Adipocyte (in vitro differentiated cells): ENCODE measurements at regions not wholly inside any gene's neighbourhood (a gene's known extent, or its start where the extent isn't known, plus 50 kb on each side); places are given as distances from the start of the nearest gene placed in this dataset.

Source experiments
- DNase-seq: peaks from one replicate; pipeline ENCODE4 v3.0.0-alpha.2; 2015; ENCODE audit warnings: low read depth
- H3K27me3 ChIP-seq: replicated peaks from 2 replicates; pipeline ENCODE4 v1.7.0; 2013; ENCODE audit warnings: mild to moderate bottlenecking, low read length, moderate library complexity; ENCODE audit not compliant: control insufficient read depth, insufficient read depth
- H3K36me3 ChIP-seq: 2 replicates; pipeline ENCODE4 v1.7.0; 2013; ENCODE audit warnings: low read length, mild to moderate bottlenecking, moderate library complexity; ENCODE audit not compliant: control insufficient read depth, insufficient read depth, severe bottlenecking
- H3K4me1 ChIP-seq: 2 replicates; pipeline ENCODE4 v1.7.0; 2013; ENCODE audit warnings: mild to moderate bottlenecking, low read length, moderate library complexity; ENCODE audit not compliant: control insufficient read depth, insufficient read depth
- H3K4me3 ChIP-seq: 2 replicates; pipeline ENCODE4 v1.7.0; 2013; ENCODE audit warnings: mild to moderate bottlenecking, low read length, moderate library complexity
- H3K9ac ChIP-seq: 2 replicates; pipeline ENCODE4 v1.7.0; 2013; ENCODE audit warnings: mild to moderate bottlenecking, low read length, moderate library complexity
- H3K9me3 ChIP-seq: 2 replicates; pipeline ENCODE4 v1.7.0; 2013; ENCODE audit warnings: mild to moderate bottlenecking, low read length, moderate library complexity; ENCODE audit not compliant: control insufficient read depth

DNA sequence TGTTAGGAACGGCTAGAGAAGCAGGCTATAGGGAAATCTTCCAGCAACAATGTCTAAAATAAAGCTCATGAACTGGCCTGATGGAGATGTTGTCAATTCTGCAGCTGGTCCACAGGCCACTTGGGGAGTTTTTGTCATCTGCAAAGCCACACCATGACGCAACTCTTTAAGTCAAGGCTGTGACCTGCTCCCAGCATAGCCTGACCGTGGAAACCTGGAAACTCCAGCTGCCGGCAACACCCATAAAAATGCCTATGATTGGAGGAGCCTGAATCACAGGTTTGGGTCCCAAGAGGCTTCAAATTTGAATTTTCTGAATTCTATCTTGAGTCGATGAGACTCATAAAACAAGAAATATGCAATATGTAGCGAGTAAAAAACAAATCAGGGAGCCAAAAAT lies 969.2 kb upstream of the PRKX start:
- H3K9me3 ChIP-seq: no peaks in the 10 kb centered on the region
- H3K36me3 ChIP-seq: no peaks in the 10 kb centered on the region
- H3K27me3 ChIP-seq: no peaks in the 10 kb centered on the region
- no peaks in the 10 kb centered on the region for H3K4me1 ChIP-seq
- no peak overlapping the region for H3K4me3 ChIP-seq
- no peak for DNase-seq
- H3K9ac ChIP-seq: no peak overlapping the region

DNA sequence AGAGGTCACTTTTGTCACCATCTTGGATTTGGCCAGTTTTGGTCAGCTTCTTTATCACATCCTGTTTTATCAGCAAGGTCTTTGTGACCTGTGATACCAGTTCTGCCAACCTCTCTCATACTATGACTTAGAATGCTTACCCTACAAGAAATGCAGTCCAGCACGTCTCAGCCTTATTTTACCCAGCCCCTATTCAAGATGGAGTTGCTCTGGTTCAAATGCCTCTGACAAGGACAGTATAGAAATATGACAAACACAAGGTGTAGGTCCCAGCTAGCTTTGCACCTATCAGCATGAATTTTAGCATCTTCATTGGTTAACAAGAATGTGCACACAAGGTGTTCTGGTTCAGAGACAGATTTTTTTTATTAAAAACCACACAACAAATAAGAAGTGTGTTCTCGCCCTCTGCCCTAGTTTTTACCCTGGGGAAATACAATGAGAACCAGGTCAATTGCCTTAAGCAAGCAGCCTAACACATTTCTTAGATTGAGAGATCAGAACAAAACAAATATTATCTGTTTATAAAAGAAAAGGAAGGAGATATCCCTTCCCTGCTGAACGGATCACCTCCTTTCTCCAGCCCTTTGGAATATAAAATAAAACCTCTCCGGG lies 962.3 kb upstream of the PRKX start:
- H3K36me3 ChIP-seq: no peaks in the 10 kb centered on the region
- no peak for DNase-seq

GRCh38 chrX:4674028-4674782 lies 960.8 kb upstream of the PRKX start:
- Histone ChIP-seq H3K27me3 (no peaks in the 10 kb centered on the region), H3K4me3 (no peak overlapping the region), H3K4me1 (no peaks in the 10 kb centered on the region), H3K36me3 (no peaks in the 10 kb centered on the region), H3K9me3 (no peaks in the 10 kb centered on the region), H3K9ac (no peak overlapping the region)
- DNase-seq: no peak

More for the DNA sequence above, 962.3 kb upstream of the PRKX start:
- Histone ChIP-seq H3K9me3 (no peaks in the 10 kb centered on the region), H3K4me3 (no peak overlapping the region), H3K4me1 (no peaks in the 10 kb centered on the region), H3K27me3 (no peaks in the 10 kb centered on the region), H3K9ac (no peak overlapping the region)

DNA sequence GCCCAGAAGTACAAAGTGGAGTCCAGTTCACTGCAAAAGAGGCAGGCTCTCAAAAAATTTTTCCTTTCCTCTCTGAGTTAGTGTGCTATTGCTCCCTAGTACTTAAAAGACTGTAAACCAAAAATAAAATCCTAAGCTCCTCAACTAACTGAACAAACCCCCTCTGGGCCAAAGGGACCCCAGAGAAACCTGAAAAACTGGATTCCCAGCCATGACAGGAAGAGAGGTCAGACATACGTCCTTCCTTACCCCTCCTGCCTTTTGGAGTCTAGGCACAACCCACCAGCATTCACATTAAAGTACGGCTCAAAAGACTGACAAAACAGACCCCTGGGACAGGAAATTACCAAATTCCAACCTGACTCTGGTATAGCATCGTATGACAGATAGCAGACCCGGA lies 957.9 kb upstream of the PRKX start:
- no peak for DNase-seq
- H3K27me3 ChIP-seq: no peaks in the 10 kb centered on the region
- H3K9ac ChIP-seq: no peak overlapping the region

DNA sequence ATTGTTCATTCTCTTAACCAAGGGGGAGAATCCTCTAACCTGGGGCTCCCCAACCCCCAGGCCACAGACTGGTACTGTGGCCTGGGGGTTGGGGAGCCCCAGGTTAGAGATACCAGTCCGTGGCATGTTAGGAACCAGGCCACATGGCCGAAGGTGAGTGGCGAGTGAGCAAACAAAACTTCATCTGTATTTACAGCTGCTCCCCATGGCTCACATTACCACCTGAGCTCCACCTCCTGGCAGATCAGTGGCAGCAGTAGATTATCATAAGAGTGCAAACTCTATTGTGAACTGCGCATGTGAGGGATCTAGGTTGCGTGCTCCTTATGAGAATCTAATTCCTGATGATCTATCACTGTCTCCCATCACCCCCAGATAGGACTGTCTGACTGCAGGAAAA lies 957.2 kb upstream of the PRKX start:
- no peak for DNase-seq
- H3K4me3 ChIP-seq: no peak overlapping the region
- no peaks in the 10 kb centered on the region for H3K9me3 ChIP-seq
- H3K36me3 ChIP-seq: no peaks in the 10 kb centered on the region
- H3K4me1 ChIP-seq: no peaks in the 10 kb centered on the region
- no peaks in the 10 kb centered on the region for H3K27me3 ChIP-seq
- H3K9ac ChIP-seq: no peak overlapping the region

More for the DNA sequence above, 957.9 kb upstream of the PRKX start:
- no peaks in the 10 kb centered on the region for H3K4me1 ChIP-seq
- no peaks in the 10 kb centered on the region for H3K9me3 ChIP-seq
- H3K4me3 ChIP-seq: no peak overlapping the region
- H3K36me3 ChIP-seq: no peaks in the 10 kb centered on the region

DNA sequence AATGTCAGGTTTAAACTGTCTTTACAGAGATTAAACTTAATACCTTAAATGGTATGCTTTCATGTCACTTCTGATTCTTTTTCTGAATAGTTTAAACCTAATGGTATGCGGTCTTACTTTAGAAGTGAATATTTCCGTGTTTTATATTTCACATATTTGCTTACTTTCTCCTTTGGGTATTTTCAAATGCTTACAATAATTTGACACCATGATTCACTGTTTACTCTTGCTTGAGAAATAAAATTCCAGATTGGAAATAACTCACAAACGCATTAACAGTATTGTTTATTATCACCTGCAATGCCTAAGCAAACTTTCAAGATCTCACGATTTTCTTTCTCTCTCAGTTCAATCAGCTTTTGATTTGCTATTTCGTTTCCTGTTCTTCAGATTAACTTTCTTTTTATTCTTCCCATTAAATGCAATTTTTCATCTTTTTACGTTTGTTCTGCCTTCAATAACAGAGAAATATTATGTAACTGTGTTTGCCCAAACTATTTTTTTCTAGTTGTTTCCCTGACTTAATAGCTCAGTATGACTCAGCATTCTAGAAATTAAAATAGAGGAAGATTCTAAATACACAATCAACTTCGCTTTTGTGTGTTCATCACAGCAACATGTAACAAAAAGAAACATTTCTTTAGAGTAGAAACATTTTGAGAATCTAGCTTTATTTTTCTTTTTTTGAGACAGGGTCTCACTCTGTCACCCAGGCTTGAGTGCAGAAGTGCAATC lies 955.5 kb upstream of the PRKX start:
- Histone ChIP-seq H3K9me3 (no peaks in the 10 kb centered on the region), H3K4me1 (no peaks in the 10 kb centered on the region), H3K27me3 (no peaks in the 10 kb centered on the region), H3K36me3 (no peaks in the 10 kb centered on the region), H3K4me3 (no peak overlapping the region), H3K9ac (no peak overlapping the region)
- DNase-seq: no peak

- H3K36me3 ChIP-seq: no peaks in the 10 kb centered on the region
- H3K27me3 ChIP-seq: no peaks in the 10 kb centered on the region
Measured at GRCh38 chrX:4663085-4663484, 949.6 kb upstream of the PRKX start.

GRCh38 chrX:4661771-4662170 lies 948.3 kb upstream of the PRKX start:
- H3K36me3 ChIP-seq: no peaks in the 10 kb centered on the region
- H3K4me3 ChIP-seq: no peak overlapping the region
- no peak for DNase-seq
- H3K9ac ChIP-seq: no peak overlapping the region
- peaks cover 5% of the 10 kb centered on the region for H3K9me3 ChIP-seq
- no peaks in the 10 kb centered on the region for H3K4me1 ChIP-seq
- H3K27me3 ChIP-seq: no peaks in the 10 kb centered on the region

More at GRCh38 chrX:4663085-4663484, 949.6 kb upstream of the PRKX start:
- no peak for DNase-seq
- Histone ChIP-seq H3K9me3 (peaks cover 5% of the 10 kb centered on the region), H3K4me1 (no peaks in the 10 kb centered on the region), H3K4me3 (no peak overlapping the region), H3K9ac (no peak overlapping the region)

GRCh38 chrX:4656419-4656818 lies 943.0 kb upstream of the PRKX start:
- no peaks in the 10 kb centered on the region for H3K27me3 ChIP-seq
- H3K9ac ChIP-seq: no peak overlapping the region
- no peaks in the 10 kb centered on the region for H3K36me3 ChIP-seq
- H3K4me1 ChIP-seq: no peaks in the 10 kb centered on the region
- H3K4me3 ChIP-seq: no peak overlapping the region
- DNase-seq: no peak
- H3K9me3 ChIP-seq: peaks cover 5% of the 10 kb centered on the region

GRCh38 chrX:4655743-4656142 lies 942.3 kb upstream of the PRKX start:
- H3K4me1 ChIP-seq: no peaks in the 10 kb centered on the region
- no peak overlapping the region for H3K9ac ChIP-seq
- H3K27me3 ChIP-seq: no peaks in the 10 kb centered on the region
- peaks cover 5% of the 10 kb centered on the region for H3K9me3 ChIP-seq
- H3K36me3 ChIP-seq: no peaks in the 10 kb centered on the region
- no peak for DNase-seq
- no peak overlapping the region for H3K4me3 ChIP-seq

GRCh38 chrX:4642114-4642513 lies 928.7 kb upstream of the PRKX start:
- H3K4me3 ChIP-seq: no peak overlapping the region
- no peak for DNase-seq
- H3K4me1 ChIP-seq: no peaks in the 10 kb centered on the region
- H3K9me3 ChIP-seq: peaks cover 4% of the 10 kb centered on the region
- H3K27me3 ChIP-seq: no peaks in the 10 kb centered on the region
- no peak overlapping the region for H3K9ac ChIP-seq
- no peaks in the 10 kb centered on the region for H3K36me3 ChIP-seq
